Esophagus squamous epithelium (tissue), 4 donors: ENCODE measurements at regions not wholly inside any gene's neighbourhood (a gene's known extent, or its start where the extent isn't known, plus 50 kb on each side); places are given as distances from the start of the nearest gene placed in this dataset.

Experiments
- CTCF ChIP-seq, 6 experiments: fragments of 450-650 bp in 4 of 6; fragments of 200-600 bp in 2 of 6; sonication (generic) in 2 of 6; IDR thresholded peaks; one replicate each; pipeline ENCODE4 v1.5.1; 2016 to 2019; ENCODE audit warnings: antibody characterized with exemption in 6 of 6, mild to moderate bottlenecking in 4 of 6, moderate library complexity in 4 of 6
- POLR2A ChIP-seq, 4 donors: fragments of 450-650 bp; IDR thresholded peaks; one replicate each; pipeline ENCODE4 v1.6.1; 2017; ENCODE audit warnings: antibody characterized with exemption in 4 of 4, mild to moderate bottlenecking in 4 of 4, moderate library complexity in 3 of 4

- TF ChIP-seq CTCF (IDR thresholded peaks at IDR 0.05) (no peak), POLR2A (IDR thresholded peaks at IDR 0.05) (no peak)
Measured at GRCh38 chr16:86327321-86327720, 183.0 kb upstream of the FOXF1 start.
